GM18520 (cell line): ENCODE measurements at regions not wholly inside any gene's neighbourhood (a gene's known extent, or its start where the extent isn't known, plus 50 kb on each side); places are given as distances from the start of the nearest gene placed in this dataset.

ENCODE experiments used
- ATAC-seq: cut with Tn5 transposase; IDR thresholded peaks from one replicate; pipeline ENCODE4 v1.9.1; 2021; ENCODE audit not compliant: unreplicated experiment

GRCh38 chr12:25903603-25904245 lies 54.8 kb upstream of the RASSF8 start:
- no peak for ATAC-seq

GRCh38 chr12:25904442-25904841 lies 54.0 kb upstream of the RASSF8 start:
- ATAC-seq, result no peak

GRCh38 chr12:25906651-25907340 lies 51.7 kb upstream of the RASSF8 start:
- no peak for ATAC-seq
